Endothelial cell of umbilical vein (primary cell): ENCODE measurements at regions not wholly inside any gene's neighbourhood (a gene's known extent, or its start where the extent isn't known, plus 50 kb on each side); places are given as distances from the start of the nearest gene placed in this dataset.

Source experiments
- BruUV-seq: library from RNA; stranded (reverse); fragments of 400-500 nt; replicated peaks from 2 replicates; lab custom pipeline; 2021; lab: Mats Ljungman, UMichigan
- CTCF ChIA-PET: fragments of 300-600, 350-600 bp; sonication (Branson Sonifier 250); formaldehyde crosslinking; loops from one replicate; lab custom pipeline; 2021; ENCODE audit warnings: antibody characterized with exemption, inconsistent platforms; lab: Charles Lee
- POLR2A ChIA-PET: fragments of 300-600, 350-600 bp; sonication (Branson Sonifier 250); formaldehyde crosslinking; loops from one replicate; lab custom pipeline; 2021; ENCODE audit warnings: antibody characterized with exemption, inconsistent platforms; lab: Charles Lee
- DNase-seq: peaks from one replicate; pipeline ENCODE4 v3.0.0-alpha.2; 2011; ENCODE audit warnings: low read depth, low spot score
- FAIRE-seq: peaks from 2 replicates; lab custom pipeline; 2011; peaks lifted over from hg19 to GRCh38; lab: Jason Lieb, UNC
- H2AFZ ChIP-seq: 2 replicates; pipeline ENCODE4 v1.6.0; 2012; ENCODE audit warnings: low read depth, low read length, control low read depth, inconsistent platforms
- H3K27ac ChIP-seq: 2 replicates; pipeline ENCODE4 v1.5.1; 2011; ENCODE audit warnings: low read depth, mild to moderate bottlenecking, control low read depth, low read length, moderate library complexity; ENCODE audit not compliant: insufficient read depth
- H3K27me3 ChIP-seq, 2 experiments: 2 replicates each; pipeline versions ENCODE4 v1.6.0 to v1.6.1; 2011; ENCODE audit warnings: low read length in 2 of 2, mixed read lengths in 1 of 2; ENCODE audit not compliant: control insufficient read depth in 2 of 2, insufficient read depth in 2 of 2
- H3K36me3 ChIP-seq, 2 experiments: 2 replicates in 1 of 2; 3 replicates in 1 of 2; pipeline ENCODE4 v1.5.1; 2011; ENCODE audit warnings: low read length in 2 of 2, mild to moderate bottlenecking in 1 of 2, moderate library complexity in 1 of 2; ENCODE audit not compliant: control insufficient read depth in 2 of 2, insufficient read depth in 2 of 2; ENCODE audit errors: extremely low read depth in 1 of 2
- H3K4me1 ChIP-seq: 3 replicates; pipeline ENCODE4 v1.5.1; 2011; ENCODE audit warnings: mild to moderate bottlenecking, low read length; ENCODE audit not compliant: control insufficient read depth, insufficient read depth; ENCODE audit errors: extremely low read depth
- H3K4me2 ChIP-seq: 2 replicates; pipeline ENCODE4 v1.6.1; 2011; ENCODE audit warnings: low read length, control low read depth, mixed read lengths; ENCODE audit not compliant: insufficient read depth
- H3K4me3 ChIP-seq, 3 experiments: fragments of 200-600 bp in 1 of 3; sonication (generic), shearing (Covaris generic) in 1 of 3; replicated peaks in 1 of 3; 2 replicates each; pipeline ENCODE4 v1.5.1; 2011 to 2016; ENCODE audit warnings: control low read depth in 3 of 3, low read length in 3 of 3, mild to moderate bottlenecking in 2 of 3, inconsistent platforms in 1 of 3, low read depth in 1 of 3, moderate library complexity in 1 of 3; ENCODE audit not compliant: insufficient read depth in 1 of 3
- H3K79me2 ChIP-seq: 2 replicates; pipeline ENCODE4 v1.6.0; 2012; ENCODE audit warnings: low read length, inconsistent platforms; ENCODE audit not compliant: control insufficient read depth, insufficient read depth
- H3K9ac ChIP-seq: replicated peaks from 2 replicates; pipeline ENCODE3; 2011; ENCODE audit warnings: low read length, control low read depth; ENCODE audit not compliant: insufficient read depth; ENCODE audit errors: extremely low read depth
- H3K9me1 ChIP-seq: replicated peaks from 3 replicates; pipeline ENCODE4 v1.6.0; 2011; ENCODE audit warnings: mild to moderate bottlenecking, low read length; ENCODE audit not compliant: control insufficient read depth, insufficient read depth; ENCODE audit errors: extremely low read depth
- H3K9me3 ChIP-seq: replicated peaks from 2 replicates; pipeline ENCODE4 v1.5.1; 2012; ENCODE audit warnings: low read length, inconsistent platforms; ENCODE audit not compliant: control insufficient read depth, insufficient read depth
- H4K20me1 ChIP-seq: replicated peaks from 2 replicates; pipeline ENCODE3; 2011; ENCODE audit warnings: mild to moderate bottlenecking, low read length; ENCODE audit not compliant: control insufficient read depth, insufficient read depth; ENCODE audit errors: extremely low read depth
- EZH2 ChIP-seq: IDR thresholded peaks from 2 replicates; pipeline ENCODE4 v1.6.1; 2012; ENCODE audit warnings: borderline replicate concordance, low read depth, mild to moderate bottlenecking, moderate library complexity, low read length, inconsistent platforms; ENCODE audit not compliant: severe bottlenecking
- JUN ChIP-seq: IDR thresholded peaks from 2 replicates; pipeline ENCODE4 v1.6.1; 2011; ENCODE audit warnings: borderline replicate concordance, low read depth; ENCODE audit not compliant: insufficient read length, insufficient read depth
- MAX ChIP-seq: IDR thresholded peaks from 2 replicates; pipeline ENCODE4 v1.6.1; 2011; ENCODE audit not compliant: insufficient read depth, insufficient read length
- POLR2AphosphoS5 ChIP-seq: IDR thresholded peaks from 2 replicates; pipeline ENCODE4 v1.6.1; 2012; ENCODE audit warnings: low read depth, mild to moderate bottlenecking, control low read depth, low read length, moderate library complexity; ENCODE audit not compliant: insufficient read depth
- dilution Hi-C: fragments of 300-500 bp; cut with MboI; formaldehyde crosslinking; loops from one replicate; pipeline ENCODE4 v1.15.0; 2019; ENCODE audit warnings: low sequenced_read_pairs; ENCODE audit not compliant: extremely low pct_ligation_motif_present
- intact Hi-C: fragments of 100-400 bp; cut with micrococcal nuclease; formaldehyde crosslinking; loops from one replicate; pipeline ENCODE4 v1.10.0; 2022

GRCh38 chr13:73870970-73871935 is 263.0 kb downstream of the KLF12 start:
- no TSS peak for BruUV-seq
- Histone ChIP-seq H3K9me3 (no peaks in the 10 kb centered on the region), H4K20me1 (no peaks in the 10 kb centered on the region), H3K27me3 (no peaks in the 10 kb centered on the region), H3K9ac (no peak overlapping the region), H3K9me1 (no peaks in the 10 kb centered on the region), H3K36me3 (no peaks in the 10 kb centered on the region), H3K4me3 (no peak overlapping the region), H3K4me2 (no peak overlapping the region), H3K27ac (no peak overlapping the region), H3K4me1 (no peaks in the 10 kb centered on the region), H3K79me2 (no peaks in the 10 kb centered on the region), H2AFZ (no peak overlapping the region)
- POLR2A ChIA-PET = no interaction called here
- FAIRE-seq (no peak), DNase-seq (peak; percentile 22)
- TF ChIP-seq EZH2 (no peak), MAX (no peak), JUN (no peak), POLR2AphosphoS5 (no peak)
- dilution Hi-C loops (no loop called here), intact Hi-C loops (no loop called here)
- CTCF ChIA-PET = interaction anchor here (1.6 kb wide), 1 partner anchor 10 kb away, joined by 6 read pairs; no protein-coding TSS in a partner anchor
